ENCODE measurements at regions not wholly inside any gene's neighbourhood (a gene's known extent, or its start where the extent isn't known, plus 50 kb on each side); places are given as distances from the start of the nearest gene placed in this dataset.

GRCh38 chr1:68551459-68551858, 54.6 kb upstream of the DEPDC1 start:
- no peak for FAIRE-seq

GRCh38 chr1:68558321-68559026, 61.6 kb upstream of the DEPDC1 start:
- no peak for FAIRE-seq

DNA sequence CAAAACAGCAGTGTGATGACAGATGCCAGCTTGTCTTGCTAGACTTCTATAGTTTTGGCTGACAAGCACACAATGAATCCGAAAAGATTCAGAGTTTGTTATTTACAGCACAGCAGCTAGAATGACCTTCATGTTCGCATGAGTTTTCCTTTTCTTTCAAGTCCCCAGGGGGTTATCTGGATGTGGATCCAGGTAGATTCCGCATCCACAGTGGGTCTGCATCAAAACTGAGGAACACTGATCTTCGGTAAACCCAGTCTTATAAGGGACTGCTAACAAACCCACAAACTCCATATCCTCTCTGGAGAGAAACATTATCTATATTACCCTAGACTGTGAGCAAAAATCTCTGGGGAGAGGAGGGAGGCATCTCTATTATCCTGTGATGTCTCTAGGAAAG, 69.0 kb upstream of the DEPDC1 start:
- FAIRE-seq = no peak

DNA sequence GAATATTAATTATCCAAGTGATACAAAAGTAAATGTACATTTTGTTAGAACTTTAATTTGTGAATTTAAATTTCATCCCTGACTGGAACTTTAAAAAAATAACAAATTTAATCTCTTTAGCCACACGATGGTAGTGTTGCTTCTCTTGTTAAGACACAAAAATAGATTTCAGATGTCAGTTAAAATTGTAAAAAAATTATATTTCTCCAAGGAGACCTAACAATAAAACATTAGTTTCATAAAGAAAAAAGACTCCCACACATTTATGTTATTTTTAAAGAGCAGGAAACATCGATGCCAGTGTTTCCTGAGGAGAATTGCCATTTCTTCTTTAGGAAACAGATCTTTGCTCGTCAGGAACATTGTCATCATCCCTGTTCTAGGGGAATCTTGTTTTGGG, 74.0 kb upstream of the DEPDC1 start:
- FAIRE-seq = peak; percentile 87

GRCh38 chr1:68571454-68572235, 74.8 kb upstream of the DEPDC1 start:
- no peak for FAIRE-seq

- FAIRE-seq = no peak
These were observed 88.5 kb upstream of the DEPDC1 start for GRCh38 chr1:68585351-68585750.

GRCh38 chr1:68586766-68587165, 89.9 kb upstream of the DEPDC1 start:
- no peak for FAIRE-seq

- no peak for FAIRE-seq
These were observed 91.4 kb upstream of the DEPDC1 start for GRCh38 chr1:68588304-68588703.

- FAIRE-seq = no peak
These were observed 93.6 kb upstream of the DEPDC1 start for GRCh38 chr1:68590473-68590872.

GRCh38 chr1:68594851-68595250, 98.0 kb upstream of the DEPDC1 start:
- no peak for FAIRE-seq

- FAIRE-seq = peak; percentile 41
These were observed 103.3 kb upstream of the DEPDC1 start for GRCh38 chr1:68600049-68600661.

DNA sequence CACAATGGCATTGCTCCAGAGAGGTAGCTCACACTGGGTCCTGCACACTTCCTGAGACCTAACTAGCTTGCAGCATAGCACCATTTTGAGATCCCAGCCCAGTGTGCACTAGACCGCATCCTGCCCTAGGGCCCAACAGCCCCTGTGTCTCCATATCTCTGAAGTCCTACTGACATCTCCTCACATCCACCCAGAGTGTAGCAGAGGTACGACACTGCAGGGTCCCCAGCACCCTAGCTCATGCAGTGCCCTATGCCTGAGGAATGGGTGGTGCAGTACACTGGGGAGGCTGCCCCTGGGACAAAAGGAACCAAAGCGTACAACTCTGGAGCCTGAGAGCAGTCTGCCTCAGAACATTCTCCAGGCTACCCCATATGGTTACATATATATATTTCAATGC, 111.4 kb upstream of the DEPDC1 start:
- no peak for FAIRE-seq

- FAIRE-seq = no peak
These were observed 118.4 kb upstream of the DEPDC1 start for GRCh38 chr1:68615312-68615711.

DNA sequence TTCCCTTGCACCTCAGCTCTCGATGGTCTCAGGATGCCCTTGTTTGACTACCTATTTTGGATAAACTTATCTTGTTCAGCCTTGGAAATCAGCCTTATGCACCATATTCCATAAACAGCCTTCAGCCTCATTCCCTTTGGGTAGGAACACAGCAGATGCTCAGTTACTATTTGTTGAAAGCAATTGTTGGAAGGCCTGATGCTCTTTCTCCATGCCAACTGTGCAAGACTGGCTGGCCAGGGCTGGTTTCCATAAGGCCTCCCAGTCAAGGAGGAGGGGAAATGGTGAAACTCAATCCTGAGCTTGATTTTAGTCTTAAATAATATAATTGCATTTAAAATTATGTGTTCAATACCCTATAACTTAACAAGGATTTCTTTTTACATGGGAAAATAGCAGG, 121.1 kb upstream of the DEPDC1 start:
- no peak for FAIRE-seq

- FAIRE-seq = no peak
These were observed 123.7 kb upstream of the DEPDC1 start for GRCh38 chr1:68620571-68620970.

GRCh38 chr1:68623700-68624099, 126.8 kb upstream of the DEPDC1 start:
- no peak for FAIRE-seq

GRCh38 chr1:68624233-68624632, 127.4 kb upstream of the DEPDC1 start:
- FAIRE-seq = no peak

GRCh38 chr1:68625624-68626023, 128.7 kb upstream of the DEPDC1 start:
- no peak for FAIRE-seq

DNA sequence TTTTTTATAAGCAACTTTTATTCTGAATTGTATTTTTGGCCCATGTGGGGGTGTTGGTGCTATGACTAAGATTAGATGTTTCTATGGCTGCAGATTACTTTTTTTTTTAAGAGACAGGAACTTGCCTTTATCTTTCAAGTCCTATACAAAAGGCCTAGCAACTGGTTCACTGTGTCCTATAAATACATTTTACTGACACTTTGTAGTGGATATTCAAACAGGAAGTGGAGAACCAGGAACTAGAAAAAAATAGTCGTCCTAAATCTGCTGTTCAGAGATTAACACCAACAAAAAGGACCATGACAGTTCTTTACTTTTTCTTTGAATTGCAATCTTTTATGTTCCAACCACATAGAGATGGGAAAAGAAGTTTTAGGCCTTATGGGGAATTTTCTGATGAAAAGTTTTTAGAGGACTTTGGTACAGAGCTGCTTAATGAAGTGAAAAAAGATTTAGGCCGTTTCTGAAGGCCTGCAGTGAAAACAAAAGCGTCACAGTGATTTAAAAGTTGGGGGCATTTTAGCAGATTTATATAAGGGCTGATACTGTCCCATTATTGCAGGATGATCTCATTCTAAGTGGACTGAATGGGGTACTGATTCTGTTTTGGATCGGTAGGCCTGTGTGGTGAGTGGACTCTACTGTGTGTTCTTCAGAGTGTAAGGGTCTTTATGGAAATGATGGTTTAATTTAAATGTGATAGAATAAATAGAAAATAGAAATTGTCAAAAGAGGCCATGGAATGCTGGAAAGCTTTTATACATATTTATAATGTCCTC, 136.4 kb upstream of the DEPDC1 start:
- FAIRE-seq = no peak

DNA sequence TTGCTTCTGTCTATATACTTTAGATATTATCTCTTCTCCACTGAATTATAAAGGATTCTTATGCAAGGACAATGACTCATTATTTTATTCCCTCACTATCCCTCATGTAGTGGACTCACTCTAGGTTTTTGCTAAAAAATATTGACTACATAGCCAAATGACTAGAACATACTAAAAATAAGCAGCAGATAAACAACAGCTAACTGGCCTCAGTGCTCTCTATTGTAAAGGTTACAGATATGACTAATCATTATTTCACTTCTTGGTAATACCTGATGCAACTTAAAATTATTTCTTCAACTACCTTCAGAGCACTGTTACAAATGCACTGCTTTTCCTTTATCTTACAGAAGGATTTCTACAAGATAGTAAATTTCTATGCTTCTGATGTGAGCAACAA, 147.6 kb upstream of the DEPDC1 start:
- FAIRE-seq = no peak

GRCh38 chr1:68651115-68651514, 154.2 kb upstream of the DEPDC1 start:
- no peak for FAIRE-seq

DNA sequence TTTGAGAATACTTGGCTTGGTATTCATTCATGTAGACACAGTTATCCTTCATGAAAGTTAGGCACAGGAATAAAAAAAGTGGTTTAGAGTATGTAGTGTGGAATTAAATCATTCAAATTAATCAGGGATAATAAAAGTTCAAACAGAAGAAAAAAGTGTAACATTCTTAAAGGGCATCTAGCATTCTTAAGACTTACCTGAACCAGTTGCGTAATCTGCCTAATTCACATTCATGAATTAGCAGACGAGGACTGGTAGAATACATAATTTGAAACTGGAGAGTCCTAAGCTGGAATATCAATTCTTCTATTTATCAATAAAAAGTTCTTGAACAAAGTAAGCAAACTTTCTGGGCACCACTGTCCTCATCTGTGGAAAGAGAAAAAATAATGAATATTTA, 157.0 kb upstream of the DEPDC1 start:
- no peak for FAIRE-seq

GRCh38 chr1:68673771-68674170, 176.9 kb upstream of the DEPDC1 start:
- FAIRE-seq = no peak
